HepG2 (cell line): ENCODE measurements at regions not wholly inside any gene's neighbourhood (a gene's known extent, or its start where the extent isn't known, plus 50 kb on each side); places are given as distances from the start of the nearest gene placed in this dataset.

Experiments
- ATAC-seq: fragments of 200-7000 bp; cut with Tn5 transposase; 3 replicates; pipeline ENCODE4 v1.9.1; 2020; ENCODE audit warnings: mild to moderate bottlenecking, moderate library complexity
- BruUV-seq: library from RNA; stranded (reverse); fragments of 400-500 nt; replicated peaks from 2 replicates; lab custom pipeline; 2021; lab: Mats Ljungman, UMichigan
- CTCF ChIA-PET: fragments of 300-600 bp; formaldehyde crosslinking; extraction: SDS; loops from one replicate; lab custom pipeline; 2021; ENCODE audit warnings: low total read pairs, inconsistent platforms, low intra/inter-chr PET ratio; lab: Yijun Ruan, JAX
- POLR2A ChIA-PET: fragments of 350-600 bp; sonication (Branson Sonifier 250); formaldehyde crosslinking; loops from one replicate; lab custom pipeline; 2020; ENCODE audit warnings: antibody characterized with exemption, inconsistent platforms; lab: Yijun Ruan, JAX
- DNase-seq: peaks from one replicate; pipeline ENCODE4 v3.0.0-alpha.2; 2015; ENCODE audit warnings: low spot score
- FAIRE-seq: peaks from 3 replicates; lab custom pipeline; 2011; peaks lifted over from hg19 to GRCh38; lab: Jason Lieb, UNC
- H2AFZ ChIP-seq: one replicate; pipeline ENCODE4 v1.6.1; 2011; ENCODE audit warnings: low read length, inconsistent platforms
- H3K27ac ChIP-seq: fragments of 300-600 bp; 3 replicates; pipeline ENCODE4 v1.8.0; 2011; ENCODE audit warnings: mixed run types, mild to moderate bottlenecking, mixed read lengths, low read length, inconsistent platforms; ENCODE audit not compliant: insufficient read depth; ENCODE audit errors: extremely low read length
- H3K27me3 ChIP-seq, 2 experiments: fragments of 200-600 bp in 1 of 2; 2 replicates in 1 of 2; 3 replicates in 1 of 2; pipeline versions ENCODE4 v1.6.0 to v1.8.0; 2011; ENCODE audit warnings: low read length in 2 of 2, mild to moderate bottlenecking in 2 of 2, moderate library complexity in 2 of 2, inconsistent platforms in 1 of 2; ENCODE audit not compliant: insufficient read depth in 2 of 2, control insufficient read depth in 1 of 2
- H3K36me3 ChIP-seq, 2 experiments: fragments of 200-600 bp in 1 of 2; replicated peaks in 1 of 2; 2 replicates in 1 of 2; 3 replicates in 1 of 2; pipeline versions ENCODE4 v1.5.1 to v1.8.0; 2011; ENCODE audit warnings: low read length in 2 of 2, inconsistent platforms in 1 of 2; ENCODE audit not compliant: insufficient read depth in 2 of 2, control insufficient read depth in 1 of 2
- H3K4me1 ChIP-seq: 2 replicates; pipeline ENCODE4 v1.5.1; 2012; ENCODE audit warnings: low read length, inconsistent platforms; ENCODE audit not compliant: insufficient read depth
- H3K4me2 ChIP-seq: 2 replicates; pipeline ENCODE4 v1.6.0; 2011; ENCODE audit warnings: low read depth, low read length, inconsistent platforms
- H3K4me3 ChIP-seq, 3 experiments: fragments of 200-600 bp in 1 of 3; sonication (generic), shearing (Covaris generic) in 1 of 3; replicated peaks in 1 of 3; 2 replicates each; pipeline ENCODE4 v1.5.1; 2011 to 2016; ENCODE audit warnings: low read length in 3 of 3, inconsistent platforms in 2 of 3, low read depth in 2 of 3, mild to moderate bottlenecking in 2 of 3, control low read depth in 1 of 3, mixed read lengths in 1 of 3; ENCODE audit not compliant: insufficient read depth in 1 of 3
- H3K79me2 ChIP-seq: one replicate; pipeline ENCODE4 v1.6.1; 2011; ENCODE audit warnings: low read length, inconsistent platforms; ENCODE audit not compliant: insufficient read depth
- H3K9ac ChIP-seq: 2 replicates; pipeline ENCODE4 v1.6.0; 2011; ENCODE audit warnings: mild to moderate bottlenecking, low read depth, low read length, inconsistent platforms; ENCODE audit not compliant: insufficient read depth
- H3K9me3 ChIP-seq: 2 replicates; pipeline ENCODE4 v1.5.1; 2012; ENCODE audit warnings: mild to moderate bottlenecking, low read length
- H4K20me1 ChIP-seq: 2 replicates; pipeline ENCODE4 v1.6.0; 2011; ENCODE audit warnings: inconsistent platforms, mild to moderate bottlenecking, low read length, moderate library complexity; ENCODE audit not compliant: insufficient read depth
- HDAC6 ChIP-seq: fragments of 200-600 bp; sonication (generic); IDR thresholded peaks from 2 replicates; pipeline ENCODE4 v1.7.0; 2017; ENCODE audit warnings: mild to moderate bottlenecking, antibody characterized with exemption, low read length, low read depth
- HMG20A ChIP-seq: IDR thresholded peaks from 2 replicates; pipeline ENCODE4 v1.6.1; 2016; ENCODE audit warnings: borderline replicate concordance
- KAT8 ChIP-seq: IDR thresholded peaks from 2 replicates; pipeline ENCODE4 v1.6.1; 2016; ENCODE audit warnings: missing genetic modification reagents, missing compliant biosample characterization
- MTA1 ChIP-seq: sonication (generic); formaldehyde crosslinking; IDR thresholded peaks from 2 replicates; pipeline ENCODE4 v1.4.0; 2020; ENCODE audit warnings: missing genetic modification reagents, mild to moderate bottlenecking, borderline replicate concordance
- NR2C2 ChIP-seq: sonication (generic); formaldehyde crosslinking; IDR thresholded peaks from 2 replicates; pipeline ENCODE4 v1.4.0; 2020; ENCODE audit warnings: missing genetic modification reagents, mild to moderate bottlenecking, moderate library complexity, borderline replicate concordance
- PAF1 ChIP-seq: IDR thresholded peaks from 2 replicates; pipeline ENCODE4 v1.6.1; 2016; ENCODE audit warnings: missing genetic modification reagents, missing compliant biosample characterization
- RBFOX2 ChIP-seq: fragments of 200-400 bp; formaldehyde crosslinking; IDR thresholded peaks from 2 replicates; pipeline ENCODE4 v1.6.1; 2017; ENCODE audit warnings: low read depth, mild to moderate bottlenecking, low read length
- SP2 ChIP-seq: sonication (generic); formaldehyde crosslinking; IDR thresholded peaks from 2 replicates; pipeline ENCODE4 v1.5.1; 2020; ENCODE audit warnings: mild to moderate bottlenecking, missing genetic modification reagents
- ZNF839 ChIP-seq: sonication (generic); formaldehyde crosslinking; IDR thresholded peaks from 2 replicates; pipeline ENCODE4 v1.4.0; 2020; ENCODE audit warnings: missing genetic modification reagents, mild to moderate bottlenecking, borderline replicate concordance
- WGBS: methylation state at CpG from one replicate; pipeline ENCODE4 v1.1.6; 2017; ENCODE audit warnings: low lambda C conversion rate; 5-methylcytosine and 5-hydroxymethylcytosine counted together
- in situ Hi-C: cut with HindIII; loops from 2 replicates; pipeline ENCODE4 v1.10.0; 2017; ENCODE audit warnings: low pct_unique_long_range_greater_than_20kb; ENCODE audit not compliant: extremely low pct_ligation_motif_present
- intact Hi-C: fragments of 100-400 bp; cut with micrococcal nuclease; formaldehyde crosslinking; loops from one replicate; pipeline ENCODE4 v1.10.0; 2022; ENCODE audit not compliant: unreplicated experiment
- TF ChIP-seq, protein P1 (sequence below): sonication (generic); IDR thresholded peaks from 2 replicates; pipeline ENCODE4 v1.6.1; 2016; ENCODE audit warnings: low read depth, borderline replicate concordance
- TF ChIP-seq, protein P2 (sequence below): sonication (generic); formaldehyde crosslinking; IDR thresholded peaks from 2 replicates; pipeline ENCODE4 v1.4.0; 2020; ENCODE audit warnings: missing genetic modification reagents, borderline replicate concordance
- TF ChIP-seq, protein P3 (sequence below): sonication (generic); formaldehyde crosslinking; IDR thresholded peaks from 2 replicates; pipeline ENCODE4 v1.5.0; 2020; ENCODE audit warnings: mild to moderate bottlenecking, low read depth, missing genetic modification reagents, borderline replicate concordance

DNA sequence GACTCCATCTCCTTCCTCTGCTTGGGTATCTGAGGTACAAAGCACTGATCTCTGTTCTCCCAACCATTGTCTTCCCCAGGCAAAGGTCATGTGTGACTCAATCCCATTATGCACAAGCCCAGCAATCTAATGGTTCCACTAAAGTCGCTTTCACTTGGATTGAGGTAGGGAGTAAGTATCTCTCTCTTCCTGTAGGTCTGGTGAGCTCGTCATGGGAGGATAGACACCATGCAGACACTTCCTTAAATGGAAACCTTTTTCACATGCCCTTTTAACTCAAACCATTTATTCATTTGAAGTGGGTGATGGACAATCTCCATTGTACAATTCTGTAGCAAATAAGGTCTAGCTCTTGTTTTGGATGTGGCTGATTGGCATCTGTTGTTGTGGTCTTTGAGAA, 245.2 kb upstream of the CLNK start (continued):
- TF ChIP-seq SP2 (CRISPR knock-in tag) (no peak), PAF1 (CRISPR knock-in tag) (no peak), KAT8 (CRISPR knock-in tag) (no peak), ZNF839 (no peak)
- TF ChIP-seq, protein P1, sequence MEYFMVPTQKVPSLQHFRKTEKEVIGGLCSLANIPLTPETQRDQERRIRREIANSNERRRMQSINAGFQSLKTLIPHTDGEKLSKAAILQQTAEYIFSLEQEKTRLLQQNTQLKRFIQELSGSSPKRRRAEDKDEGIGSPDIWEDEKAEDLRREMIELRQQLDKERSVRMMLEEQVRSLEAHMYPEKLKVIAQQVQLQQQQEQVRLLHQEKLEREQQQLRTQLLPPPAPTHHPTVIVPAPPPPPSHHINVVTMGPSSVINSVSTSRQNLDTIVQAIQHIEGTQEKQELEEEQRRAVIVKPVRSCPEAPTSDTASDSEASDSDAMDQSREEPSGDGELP: no peak
- TF ChIP-seq, all 625 proteins: peak for 0

DNA sequence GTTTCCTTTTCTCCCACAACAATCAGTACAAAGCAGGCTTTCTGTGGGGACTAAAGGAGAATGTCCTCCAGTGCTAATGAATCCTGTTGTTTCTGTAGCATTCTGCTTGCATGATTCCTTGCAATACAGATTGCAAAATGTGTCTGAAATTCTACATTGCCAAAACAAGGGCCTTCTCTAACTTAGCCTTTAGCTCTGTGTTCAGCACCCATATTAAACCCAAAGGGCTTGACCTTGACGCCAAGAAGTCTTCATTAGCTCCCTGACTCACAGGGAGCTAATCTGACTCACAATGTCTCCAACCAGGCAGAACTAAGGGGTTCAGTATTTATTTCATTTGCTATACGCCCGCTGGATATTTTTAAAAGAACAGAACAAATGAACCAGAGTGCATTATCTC, 241.4 kb upstream of the CLNK start:
- no peak for DNase-seq
- Histone ChIP-seq H4K20me1 (no peaks in the 10 kb centered on the region), H3K27ac (no peak overlapping the region), H3K4me2 (no peak overlapping the region), H3K27me3 (no peaks in the 10 kb centered on the region; a peak in 1 of 5 replicates), H3K4me3 (no peak overlapping the region), H2AFZ (no peak overlapping the region), H3K79me2 (no peaks in the 10 kb centered on the region)
- FAIRE-seq: no peak
- intact Hi-C loops: no loop called here
- no TSS peak for BruUV-seq
- POLR2A ChIA-PET: no interaction called here
- no peak for TF ChIP-seq MTA1
- no peak for TF ChIP-seq NR2C2 (CRISPR knock-in tag)
- no peak for TF ChIP-seq HDAC6
- TF ChIP-seq, protein P2, sequence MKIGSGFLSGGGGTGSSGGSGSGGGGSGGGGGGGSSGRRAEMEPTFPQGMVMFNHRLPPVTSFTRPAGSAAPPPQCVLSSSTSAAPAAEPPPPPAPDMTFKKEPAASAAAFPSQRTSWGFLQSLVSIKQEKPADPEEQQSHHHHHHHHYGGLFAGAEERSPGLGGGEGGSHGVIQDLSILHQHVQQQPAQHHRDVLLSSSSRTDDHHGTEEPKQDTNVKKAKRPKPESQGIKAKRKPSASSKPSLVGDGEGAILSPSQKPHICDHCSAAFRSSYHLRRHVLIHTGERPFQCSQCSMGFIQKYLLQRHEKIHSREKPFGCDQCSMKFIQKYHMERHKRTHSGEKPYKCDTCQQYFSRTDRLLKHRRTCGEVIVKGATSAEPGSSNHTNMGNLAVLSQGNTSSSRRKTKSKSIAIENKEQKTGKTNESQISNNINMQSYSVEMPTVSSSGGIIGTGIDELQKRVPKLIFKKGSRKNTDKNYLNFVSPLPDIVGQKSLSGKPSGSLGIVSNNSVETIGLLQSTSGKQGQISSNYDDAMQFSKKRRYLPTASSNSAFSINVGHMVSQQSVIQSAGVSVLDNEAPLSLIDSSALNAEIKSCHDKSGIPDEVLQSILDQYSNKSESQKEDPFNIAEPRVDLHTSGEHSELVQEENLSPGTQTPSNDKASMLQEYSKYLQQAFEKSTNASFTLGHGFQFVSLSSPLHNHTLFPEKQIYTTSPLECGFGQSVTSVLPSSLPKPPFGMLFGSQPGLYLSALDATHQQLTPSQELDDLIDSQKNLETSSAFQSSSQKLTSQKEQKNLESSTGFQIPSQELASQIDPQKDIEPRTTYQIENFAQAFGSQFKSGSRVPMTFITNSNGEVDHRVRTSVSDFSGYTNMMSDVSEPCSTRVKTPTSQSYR (CRISPR knock-in tag): no peak
- TF ChIP-seq, protein P3, sequence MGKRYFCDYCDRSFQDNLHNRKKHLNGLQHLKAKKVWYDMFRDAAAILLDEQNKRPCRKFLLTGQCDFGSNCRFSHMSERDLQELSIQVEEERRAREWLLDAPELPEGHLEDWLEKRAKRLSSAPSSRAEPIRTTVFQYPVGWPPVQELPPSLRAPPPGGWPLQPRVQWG (CRISPR knock-in tag): no peak
- no peak for TF ChIP-seq RBFOX2
- no peak for TF ChIP-seq HMG20A (CRISPR knock-in tag)
- TF ChIP-seq, all 625 proteins: peak for 0
- Histone ChIP-seq H3K9ac (no peak overlapping the region), H3K9me3 (peaks cover 17% of the 10 kb centered on the region; the same call in 1 of the 2 replicates), H3K36me3 (no peaks in the 10 kb centered on the region), H3K4me1 (no peaks in the 10 kb centered on the region)
- 2% methylated on average over 3 of the region's 3 CpGs for WGBS
- in situ Hi-C loops: no loop called here
- CTCF ChIA-PET: no interaction called here
- ATAC-seq: no peak
